Adrenal gland (tissue), 5 donors: ENCODE measurements at regions not wholly inside any gene's neighbourhood (a gene's known extent, or its start where the extent isn't known, plus 50 kb on each side); places are given as distances from the start of the nearest gene placed in this dataset.

Source experiments
- POLR2A ChIP-seq, 2 donors: fragments of 450-650 bp; IDR thresholded peaks; one replicate each; pipeline ENCODE4 v1.6.1; 2017; ENCODE audit warnings: antibody characterized with exemption in 2 of 2, mild to moderate bottlenecking in 2 of 2, moderate library complexity in 1 of 2
- TF ChIP-seq, protein P1 (sequence below), 6 experiments: fragments of 450-650 bp in 4 of 6; fragments of 200-600 bp in 2 of 6; sonication (generic) in 1 of 6; IDR thresholded peaks; 1 replicate in 5 of 6; 2 replicates in 1 of 6; pipeline versions ENCODE4 v1.5.1 to v1.8.0; 2016 to 2021; ENCODE audit warnings: antibody characterized with exemption in 6 of 6, mild to moderate bottlenecking in 2 of 6, moderate library complexity in 1 of 6
- donor health status: DM: no; HTN: no; CAD: no.

GRCh38 chr4:95606739-95607138, 58.0 kb upstream of the UNC5C start:
- TF ChIP-seq, protein P1, sequence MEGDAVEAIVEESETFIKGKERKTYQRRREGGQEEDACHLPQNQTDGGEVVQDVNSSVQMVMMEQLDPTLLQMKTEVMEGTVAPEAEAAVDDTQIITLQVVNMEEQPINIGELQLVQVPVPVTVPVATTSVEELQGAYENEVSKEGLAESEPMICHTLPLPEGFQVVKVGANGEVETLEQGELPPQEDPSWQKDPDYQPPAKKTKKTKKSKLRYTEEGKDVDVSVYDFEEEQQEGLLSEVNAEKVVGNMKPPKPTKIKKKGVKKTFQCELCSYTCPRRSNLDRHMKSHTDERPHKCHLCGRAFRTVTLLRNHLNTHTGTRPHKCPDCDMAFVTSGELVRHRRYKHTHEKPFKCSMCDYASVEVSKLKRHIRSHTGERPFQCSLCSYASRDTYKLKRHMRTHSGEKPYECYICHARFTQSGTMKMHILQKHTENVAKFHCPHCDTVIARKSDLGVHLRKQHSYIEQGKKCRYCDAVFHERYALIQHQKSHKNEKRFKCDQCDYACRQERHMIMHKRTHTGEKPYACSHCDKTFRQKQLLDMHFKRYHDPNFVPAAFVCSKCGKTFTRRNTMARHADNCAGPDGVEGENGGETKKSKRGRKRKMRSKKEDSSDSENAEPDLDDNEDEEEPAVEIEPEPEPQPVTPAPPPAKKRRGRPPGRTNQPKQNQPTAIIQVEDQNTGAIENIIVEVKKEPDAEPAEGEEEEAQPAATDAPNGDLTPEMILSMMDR (IDR thresholded peaks at IDR 0.05): no peak
- TF ChIP-seq POLR2A (IDR thresholded peaks at IDR 0.05): no peak
